ENCODE measurements at regions not wholly inside any gene's neighbourhood (a gene's known extent, or its start where the extent isn't known, plus 50 kb on each side); places are given as distances from the start of the nearest gene placed in this dataset.

DNA sequence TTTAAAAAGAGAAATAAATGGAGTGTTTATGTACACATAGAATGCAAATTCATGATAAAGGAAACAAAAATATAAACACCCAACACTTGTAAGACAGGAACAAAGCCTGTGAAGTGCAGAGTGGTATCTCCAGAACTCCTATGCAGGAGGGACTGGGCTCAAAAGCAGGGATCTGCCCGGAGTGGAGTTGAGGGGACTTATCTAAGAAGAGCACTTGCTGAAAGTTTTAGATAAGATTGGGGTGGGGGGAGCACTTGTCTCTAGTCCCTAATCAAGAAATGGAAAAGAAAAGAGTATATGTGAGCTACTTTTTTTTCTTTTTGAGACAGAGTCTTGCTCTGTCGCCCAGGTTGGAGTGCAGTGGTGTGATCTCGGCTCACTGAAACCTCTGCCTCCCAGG, 840.4 kb downstream of the MAT2B start:
- DNase-seq (no peak), ATAC-seq (no peak)
- H3K4me3 Mint-ChIP-seq = no peak overlapping the region
- H3K9me3 Mint-ChIP-seq (ENCODE audit: insufficient read depth) = peaks cover 7% of the 10 kb centered on the region
- no peaks in the 10 kb centered on the region for H3K27me3 Mint-ChIP-seq (ENCODE audit: low read depth)
- ChIA-PET POLR2A (no interaction called here), CTCF (no interaction called here)
- no peaks in the 10 kb centered on the region for H3K4me1 Mint-ChIP-seq (ENCODE audit: low read depth)
- H3K27ac Mint-ChIP-seq = no peak overlapping the region
- H3K36me3 Mint-ChIP-seq (ENCODE audit: low read depth) = no peaks in the 10 kb centered on the region

DNA sequence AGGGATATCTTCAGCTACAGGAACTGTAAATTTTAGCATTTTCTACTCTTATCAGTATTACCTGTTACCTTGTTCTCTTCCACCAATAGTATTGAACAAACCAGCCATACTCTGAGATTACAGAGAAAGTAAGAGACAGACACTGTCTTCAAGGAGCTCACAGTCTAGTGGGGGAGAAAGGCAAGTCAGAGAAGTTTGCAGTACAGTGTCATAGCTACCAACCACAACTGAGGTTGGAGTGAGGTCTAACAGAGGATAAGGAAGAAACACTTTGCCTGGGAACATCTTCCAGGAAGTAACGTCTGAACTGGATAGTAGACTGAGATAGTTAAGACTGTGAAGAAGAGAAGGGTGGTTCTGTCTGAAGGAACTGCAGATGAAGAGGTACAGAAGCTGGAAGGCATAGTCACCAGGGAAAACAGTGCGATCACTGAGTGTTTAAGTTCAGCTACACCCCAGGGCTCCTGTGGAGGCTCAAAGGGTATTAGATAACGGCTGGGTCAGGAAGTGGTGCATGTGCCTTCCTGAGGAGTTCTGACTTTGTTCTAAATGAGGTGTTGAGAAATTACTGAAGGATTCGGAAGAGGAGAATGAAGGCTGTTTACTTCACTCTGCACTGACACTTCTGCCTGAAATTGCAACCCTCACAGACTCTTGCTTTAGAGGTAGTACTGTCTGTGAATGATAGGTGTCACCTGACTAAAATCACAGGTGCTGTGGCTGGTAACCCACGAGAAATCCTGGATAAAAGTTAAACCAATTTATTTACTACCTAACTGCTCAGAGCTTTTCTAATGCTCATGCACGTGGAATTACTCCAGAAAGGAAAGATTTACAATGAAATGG, 841.6 kb downstream of the MAT2B start:
- DNase-seq (no peak), ATAC-seq (no peak)
- peaks cover 7% of the 10 kb centered on the region for H3K9me3 Mint-ChIP-seq (ENCODE audit: insufficient read depth)
- no peaks in the 10 kb centered on the region for H3K4me1 Mint-ChIP-seq (ENCODE audit: low read depth)
- ChIA-PET CTCF (no interaction called here), POLR2A (no interaction called here)
- H3K27me3 Mint-ChIP-seq (ENCODE audit: low read depth) = no peaks in the 10 kb centered on the region
- H3K27ac Mint-ChIP-seq = no peak overlapping the region
- H3K4me3 Mint-ChIP-seq = no peak overlapping the region
- no peaks in the 10 kb centered on the region for H3K36me3 Mint-ChIP-seq (ENCODE audit: low read depth)

DNA sequence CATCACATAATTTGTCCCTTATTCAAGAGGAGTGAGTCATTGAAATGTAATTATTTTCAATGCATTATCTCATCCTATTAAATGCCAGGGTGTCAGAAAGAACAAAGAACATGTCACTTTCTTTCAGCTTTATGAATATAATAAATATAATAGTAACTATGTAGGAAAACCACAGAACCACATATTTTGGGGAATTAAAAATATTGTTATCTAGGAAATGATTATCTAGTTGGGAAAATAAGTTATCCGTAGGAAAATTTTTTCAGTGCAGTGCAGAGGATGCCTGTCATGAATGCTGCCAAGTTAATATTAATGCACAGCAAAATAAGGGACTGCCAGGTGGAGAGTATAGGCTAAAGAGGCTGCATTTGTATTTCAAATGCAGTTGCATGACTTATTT, 844.8 kb downstream of the MAT2B start:
- DNase-seq (no peak), ATAC-seq (no peak)
- H3K27me3 Mint-ChIP-seq (ENCODE audit: low read depth) = no peaks in the 10 kb centered on the region
- no peaks in the 10 kb centered on the region for H3K36me3 Mint-ChIP-seq (ENCODE audit: low read depth)
- no peaks in the 10 kb centered on the region for H3K4me1 Mint-ChIP-seq (ENCODE audit: low read depth)
- H3K4me3 Mint-ChIP-seq = no peak overlapping the region
- ChIA-PET POLR2A (no interaction called here), CTCF (no interaction called here)
- no peak overlapping the region for H3K27ac Mint-ChIP-seq
- peaks cover 7% of the 10 kb centered on the region for H3K9me3 Mint-ChIP-seq (ENCODE audit: insufficient read depth)

DNA sequence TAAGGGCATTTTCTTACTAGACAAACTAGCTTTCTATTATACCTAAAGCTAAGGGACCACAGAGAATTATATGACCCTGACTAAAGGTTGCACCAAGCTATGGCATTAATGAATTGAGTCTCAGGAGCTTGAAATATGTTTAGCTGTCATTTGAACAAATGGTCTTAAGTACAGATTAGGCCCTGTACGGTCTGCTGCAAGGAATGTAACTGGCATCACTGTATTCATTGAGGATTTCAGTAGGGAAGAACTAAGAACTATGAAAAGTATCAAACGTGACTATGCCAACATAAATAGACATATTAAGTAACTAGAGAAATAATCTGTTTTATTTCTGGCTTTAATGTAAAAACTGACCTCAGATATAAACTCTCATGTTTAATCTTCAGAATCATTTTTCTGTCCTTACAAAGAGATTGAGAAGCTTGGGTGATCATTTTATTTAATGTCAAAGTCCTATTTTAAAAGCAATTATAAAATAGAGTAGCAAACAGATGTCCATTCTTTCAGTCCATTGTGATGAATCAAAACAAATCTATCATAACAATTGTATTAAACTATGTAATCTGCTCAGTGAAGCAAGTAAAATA, 845.9 kb downstream of the MAT2B start:
- ATAC-seq (no peak), DNase-seq (no peak)
- H3K4me3 Mint-ChIP-seq = no peak overlapping the region
- no peak overlapping the region for H3K27ac Mint-ChIP-seq
- ChIA-PET POLR2A (no interaction called here), CTCF (no interaction called here)
- H3K36me3 Mint-ChIP-seq (ENCODE audit: low read depth) = no peaks in the 10 kb centered on the region
- H3K4me1 Mint-ChIP-seq (ENCODE audit: low read depth) = no peaks in the 10 kb centered on the region
- peaks cover 3% of the 10 kb centered on the region for H3K9me3 Mint-ChIP-seq (ENCODE audit: insufficient read depth)
- H3K27me3 Mint-ChIP-seq (ENCODE audit: low read depth) = no peaks in the 10 kb centered on the region

DNA sequence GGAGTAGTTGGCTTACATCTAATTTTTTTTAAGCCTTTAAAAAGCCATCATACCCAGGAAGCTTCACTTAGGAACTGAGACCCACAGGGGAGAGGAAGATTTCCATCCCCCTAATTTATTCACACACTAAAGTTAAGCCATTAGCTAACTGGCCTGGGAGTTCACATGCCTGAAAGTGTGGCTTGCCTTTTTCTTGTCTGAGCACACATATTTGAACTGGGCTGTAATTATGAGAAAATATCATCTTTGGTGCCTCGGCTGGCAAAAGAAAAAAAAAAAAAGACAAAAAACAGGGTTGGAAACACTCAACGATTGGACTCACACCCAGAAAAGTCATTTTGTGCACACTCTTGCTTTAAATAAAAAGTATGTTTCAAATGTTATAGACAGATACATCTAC, 847.3 kb downstream of the MAT2B start:
- H3K4me3 Mint-ChIP-seq = no peak overlapping the region
- H3K27ac Mint-ChIP-seq = no peak overlapping the region
- no peaks in the 10 kb centered on the region for H3K36me3 Mint-ChIP-seq (ENCODE audit: low read depth)
- H3K4me1 Mint-ChIP-seq (ENCODE audit: low read depth) = no peaks in the 10 kb centered on the region
- no peak for DNase-seq
- H3K9me3 Mint-ChIP-seq (ENCODE audit: insufficient read depth) = peaks cover 7% of the 10 kb centered on the region
- H3K27me3 Mint-ChIP-seq (ENCODE audit: low read depth) = no peaks in the 10 kb centered on the region
- POLR2A ChIA-PET = no interaction called here
- CTCF ChIA-PET = no interaction called here
- ATAC-seq = no peak

DNA sequence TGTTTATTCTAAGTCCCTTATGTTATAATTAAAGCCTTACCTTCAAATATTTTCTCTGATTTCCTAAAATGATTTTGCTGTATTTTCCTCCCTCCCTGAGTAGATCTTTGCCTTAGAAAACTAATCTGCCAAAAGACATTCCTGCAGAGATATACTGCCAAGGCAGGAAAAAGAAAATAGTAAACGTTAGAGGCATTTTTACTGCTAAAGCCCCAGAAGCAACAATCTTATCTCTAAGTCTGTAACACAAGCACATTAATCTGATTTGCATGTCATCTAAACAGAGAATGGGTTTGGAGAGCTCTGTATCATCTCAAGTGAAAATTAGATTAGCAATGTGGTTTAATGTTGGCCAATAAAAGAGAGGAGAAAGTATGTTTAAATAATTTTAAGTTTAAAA, 847.7 kb downstream of the MAT2B start:
- no peaks in the 10 kb centered on the region for H3K4me1 Mint-ChIP-seq (ENCODE audit: low read depth)
- no peak for DNase-seq
- no peak overlapping the region for H3K27ac Mint-ChIP-seq
- no peak for ATAC-seq
- H3K9me3 Mint-ChIP-seq (ENCODE audit: insufficient read depth) = peaks cover 8% of the 10 kb centered on the region
- no peak overlapping the region for H3K4me3 Mint-ChIP-seq
- CTCF ChIA-PET = no interaction called here
- H3K36me3 Mint-ChIP-seq (ENCODE audit: low read depth) = no peaks in the 10 kb centered on the region
- POLR2A ChIA-PET = no interaction called here
- no peaks in the 10 kb centered on the region for H3K27me3 Mint-ChIP-seq (ENCODE audit: low read depth)

DNA sequence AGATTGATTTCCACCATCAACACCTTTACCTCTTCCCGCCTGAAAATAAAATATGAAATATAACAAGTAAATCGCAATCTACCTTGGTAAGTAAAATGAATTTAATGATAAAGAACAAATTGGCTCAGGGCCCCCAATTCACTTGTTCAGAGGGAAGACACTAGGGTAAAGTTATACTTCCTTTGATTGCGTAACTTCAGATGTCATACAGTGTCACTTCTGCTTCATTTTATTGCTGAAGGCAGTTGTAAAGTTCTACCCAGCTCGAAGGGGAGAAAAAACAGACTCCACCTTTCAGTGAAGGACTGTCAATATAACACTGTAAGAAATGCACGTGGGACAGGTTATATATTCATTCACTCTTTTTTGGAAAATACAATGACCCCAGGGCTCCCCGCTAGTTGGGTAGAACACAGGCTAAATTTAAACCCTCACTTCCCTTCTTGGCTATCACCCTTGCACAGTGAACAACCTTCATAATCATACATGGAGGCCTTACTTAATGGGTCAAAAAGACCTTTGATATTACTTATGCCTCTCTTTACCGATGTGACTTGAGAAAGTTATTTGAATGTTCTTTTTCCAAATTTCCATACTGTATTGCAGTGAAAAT, 848.8 kb downstream of the MAT2B start:
- H3K4me3 Mint-ChIP-seq = no peak overlapping the region
- DNase-seq (no peak), ATAC-seq (no peak)
- H3K4me1 Mint-ChIP-seq (ENCODE audit: low read depth) = no peaks in the 10 kb centered on the region
- H3K27me3 Mint-ChIP-seq (ENCODE audit: low read depth) = no peaks in the 10 kb centered on the region
- H3K27ac Mint-ChIP-seq = no peak overlapping the region
- CTCF ChIA-PET = no interaction called here
- H3K36me3 Mint-ChIP-seq (ENCODE audit: low read depth) = no peaks in the 10 kb centered on the region
- peaks cover 8% of the 10 kb centered on the region for H3K9me3 Mint-ChIP-seq (ENCODE audit: insufficient read depth)
- POLR2A ChIA-PET = no interaction called here

DNA sequence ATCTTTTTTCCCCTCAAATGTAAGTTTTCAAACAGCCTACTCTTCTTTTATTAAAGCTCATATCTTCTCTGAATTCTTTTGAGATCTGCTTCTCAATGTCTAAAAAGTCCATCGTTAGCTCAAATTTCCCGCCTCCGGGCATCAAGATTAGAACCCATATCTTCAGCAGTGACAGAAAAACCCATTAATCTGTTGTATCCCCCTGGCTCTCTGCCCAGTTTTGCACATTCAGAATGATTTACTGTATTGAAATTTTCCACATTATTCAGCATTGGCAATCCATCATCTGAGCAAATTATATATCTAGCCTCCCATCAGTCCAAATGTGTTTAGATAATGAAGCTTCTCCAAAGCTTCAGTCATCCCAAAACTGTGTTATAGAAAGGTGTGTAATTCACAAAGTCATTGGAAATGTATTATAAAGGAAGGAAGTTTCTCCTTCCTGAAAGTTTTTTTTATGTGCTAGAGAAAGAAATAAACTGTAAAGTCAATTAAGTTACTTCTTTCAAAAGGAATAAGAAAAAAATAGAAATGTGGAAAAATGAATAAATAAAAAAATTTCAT, 849.9 kb downstream of the MAT2B start:
- Mint-ChIP-seq H3K36me3 (ENCODE audit: low read depth) (no peaks in the 10 kb centered on the region), H3K27ac (no peak overlapping the region), H3K27me3 (ENCODE audit: low read depth) (no peaks in the 10 kb centered on the region), H3K9me3 (ENCODE audit: insufficient read depth) (peaks cover 5% of the 10 kb centered on the region), H3K4me3 (no peak overlapping the region), H3K4me1 (ENCODE audit: low read depth) (no peaks in the 10 kb centered on the region)
- DNase-seq (no peak), ATAC-seq (no peak)
- ChIA-PET POLR2A (no interaction called here), CTCF (no interaction called here)

DNA sequence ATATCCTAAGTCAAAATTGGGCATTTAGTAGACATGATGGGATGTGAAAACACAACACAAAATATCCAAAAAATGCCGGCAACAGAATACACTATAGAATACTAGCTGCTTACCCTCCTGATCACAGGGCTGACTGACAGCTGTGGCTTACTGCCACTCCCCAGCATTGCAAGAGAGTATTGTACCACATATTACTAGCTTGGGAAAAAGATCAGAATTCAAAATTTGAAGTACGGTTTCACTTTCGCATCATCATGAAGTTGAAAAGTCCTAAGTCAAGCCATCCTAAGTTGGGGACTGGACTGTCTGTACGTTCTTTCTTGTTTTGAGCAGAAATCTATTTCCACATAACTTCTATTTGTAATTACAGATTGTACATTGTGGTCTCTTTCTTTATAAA, 851.4 kb downstream of the MAT2B start:
- H3K4me1 Mint-ChIP-seq (ENCODE audit: low read depth) = no peaks in the 10 kb centered on the region
- DNase-seq (no peak), ATAC-seq (no peak)
- POLR2A ChIA-PET = no interaction called here
- CTCF ChIA-PET = no interaction called here
- H3K27ac Mint-ChIP-seq = no peak overlapping the region
- H3K36me3 Mint-ChIP-seq (ENCODE audit: low read depth) = no peaks in the 10 kb centered on the region
- H3K9me3 Mint-ChIP-seq (ENCODE audit: insufficient read depth) = peaks cover 5% of the 10 kb centered on the region
- H3K27me3 Mint-ChIP-seq (ENCODE audit: low read depth) = no peaks in the 10 kb centered on the region
- H3K4me3 Mint-ChIP-seq = no peak overlapping the region

DNA sequence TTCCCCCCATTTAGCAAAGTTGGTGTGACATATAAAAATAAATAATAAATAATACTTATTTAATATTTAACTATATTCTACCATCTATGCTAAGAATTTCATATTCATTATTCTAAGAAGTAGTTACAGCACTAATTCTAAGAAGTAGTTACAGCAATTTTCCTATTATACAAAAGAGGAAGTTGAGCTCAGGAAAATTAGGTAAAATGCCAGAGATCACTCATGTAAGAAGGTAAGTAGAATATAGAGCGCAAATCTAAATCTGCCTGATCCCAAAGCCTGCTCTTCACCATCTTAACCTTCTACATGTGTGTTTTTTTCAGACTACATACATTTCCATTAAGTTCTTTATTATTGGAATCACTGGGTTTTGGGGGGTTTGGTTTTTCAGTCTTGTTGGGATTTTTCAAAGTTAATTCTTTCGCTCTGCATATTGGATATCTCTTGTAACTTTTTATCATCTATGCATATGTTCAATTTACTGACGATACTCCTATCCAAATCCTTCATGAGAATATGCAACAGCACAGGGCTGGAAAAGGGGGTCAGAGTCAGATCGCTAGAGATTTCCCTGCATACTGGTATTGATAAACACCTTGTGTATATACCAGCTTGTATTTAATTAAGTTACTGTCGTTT, 852.1 kb downstream of the MAT2B start:
- H3K27me3 Mint-ChIP-seq (ENCODE audit: low read depth) = no peaks in the 10 kb centered on the region

DNA sequence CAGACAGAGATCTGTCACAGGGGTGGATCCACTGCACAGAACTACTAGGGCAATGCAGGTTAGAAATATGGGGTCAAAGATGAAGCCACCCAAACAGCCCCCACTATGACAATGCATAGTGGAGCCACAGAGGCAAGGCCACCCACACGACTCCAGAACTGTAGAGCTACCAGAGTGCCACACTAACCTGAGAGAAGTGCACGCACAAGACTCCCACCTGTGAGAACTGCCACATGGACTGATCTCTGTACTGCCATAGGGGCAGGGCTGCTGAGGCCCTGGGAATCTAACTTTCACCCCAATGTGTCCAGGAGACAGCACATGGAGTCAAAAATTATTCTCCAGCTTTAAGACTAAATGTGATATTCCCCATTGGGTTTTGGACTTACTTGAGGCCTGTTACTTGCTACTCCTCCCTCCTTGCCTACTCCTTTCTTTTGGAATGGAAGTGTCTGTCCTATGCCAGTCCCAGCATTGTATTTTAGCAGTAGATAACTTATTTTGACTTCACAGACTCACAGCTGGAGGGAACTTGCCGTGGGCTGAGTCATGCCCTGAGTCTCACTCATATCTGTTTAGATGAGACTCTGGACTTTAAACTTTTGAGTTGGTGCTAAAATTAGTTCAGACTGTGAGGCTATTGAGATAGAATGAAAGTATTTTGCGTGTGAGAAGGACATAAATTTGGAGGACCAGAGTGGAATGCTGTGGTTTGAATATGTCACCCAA, 853.3 kb downstream of the MAT2B start:
- no peak for DNase-seq
- Mint-ChIP-seq H3K27ac (no peak overlapping the region), H3K27me3 (ENCODE audit: low read depth) (no peaks in the 10 kb centered on the region), H3K9me3 (ENCODE audit: insufficient read depth) (peaks cover 5% of the 10 kb centered on the region), H3K4me1 (ENCODE audit: low read depth) (no peaks in the 10 kb centered on the region), H3K4me3 (no peak overlapping the region), H3K36me3 (ENCODE audit: low read depth) (no peaks in the 10 kb centered on the region)
- ChIA-PET CTCF (no interaction called here), POLR2A (no interaction called here)
- ATAC-seq = no peak

More for the DNA sequence above, 852.1 kb downstream of the MAT2B start:
- ATAC-seq (no peak), DNase-seq (no peak)
- Mint-ChIP-seq H3K27ac (no peak overlapping the region), H3K4me1 (ENCODE audit: low read depth) (no peaks in the 10 kb centered on the region), H3K36me3 (ENCODE audit: low read depth) (no peaks in the 10 kb centered on the region), H3K4me3 (no peak overlapping the region), H3K9me3 (ENCODE audit: insufficient read depth) (peaks cover 5% of the 10 kb centered on the region)
- CTCF ChIA-PET = no interaction called here
- POLR2A ChIA-PET = no interaction called here

Data from activated CD8-positive, alpha-beta T cell treated with anti-CD3 and anti-CD28 coated beads, Interleukin-2, amount 10 ng/mL, durations not matched to agents 7 days and 5 days (primary cell).